ENCODE measurements at regions not wholly inside any gene's neighbourhood (a gene's known extent, or its start where the extent isn't known, plus 50 kb on each side); places are given as distances from the start of the nearest gene placed in this dataset.

- in situ Hi-C loops (cut with HindIII; ENCODE audit: low sequenced_read_pairs) = no loop called here
- TF ChIP-seq CTCF (IDR thresholded peaks at IDR 0.05; ENCODE audit: low read depth, low read length, missing control alignments) = no peak
- H3K4me3 ChIP-seq (ENCODE audit: low read depth, low read length) = no peak overlapping the region
- DNase-seq (ENCODE audit: low read depth) = no peak
Measured at GRCh38 chr6:159376516-159377158, 207.4 kb downstream of the FNDC1 start.

- in situ Hi-C loops (cut with HindIII; ENCODE audit: low sequenced_read_pairs) = no loop called here
- H3K4me3 ChIP-seq (ENCODE audit: low read depth, low read length) = no peak overlapping the region
- no peak for TF ChIP-seq CTCF (IDR thresholded peaks at IDR 0.05; ENCODE audit: low read depth, low read length, missing control alignments)
- no peak for DNase-seq (ENCODE audit: low read depth)
Measured at GRCh38 chr6:159375014-159375413, 205.8 kb downstream of the FNDC1 start.

GRCh38 chr6:159373670-159374069 is 204.5 kb downstream of the FNDC1 start:
- H3K4me3 ChIP-seq (ENCODE audit: low read depth, low read length) = no peak overlapping the region
- TF ChIP-seq CTCF (IDR thresholded peaks at IDR 0.05; ENCODE audit: low read depth, low read length, missing control alignments) = no peak
- in situ Hi-C loops (cut with HindIII; ENCODE audit: low sequenced_read_pairs) = no loop called here
- DNase-seq (ENCODE audit: low read depth) = no peak

GRCh38 chr6:159372333-159372732 is 203.1 kb downstream of the FNDC1 start:
- no peak for TF ChIP-seq CTCF (IDR thresholded peaks at IDR 0.05; ENCODE audit: low read depth, low read length, missing control alignments)
- DNase-seq (ENCODE audit: low read depth) = no peak
- H3K4me3 ChIP-seq (ENCODE audit: low read depth, low read length) = no peak overlapping the region
- in situ Hi-C loops (cut with HindIII; ENCODE audit: low sequenced_read_pairs) = no loop called here

- in situ Hi-C loops (cut with HindIII; ENCODE audit: low sequenced_read_pairs) = no loop called here
- no peak for TF ChIP-seq CTCF (IDR thresholded peaks at IDR 0.05; ENCODE audit: low read depth, low read length, missing control alignments)
- no peak overlapping the region for H3K4me3 ChIP-seq (ENCODE audit: low read depth, low read length)
- no peak for DNase-seq (ENCODE audit: low read depth)
Measured at GRCh38 chr6:159360306-159360705, 191.1 kb downstream of the FNDC1 start.

- no peak for TF ChIP-seq CTCF (IDR thresholded peaks at IDR 0.05; ENCODE audit: low read depth, low read length, missing control alignments)
- in situ Hi-C loops (cut with HindIII; ENCODE audit: low sequenced_read_pairs) = no loop called here
- H3K4me3 ChIP-seq (ENCODE audit: low read depth, low read length) = no peak overlapping the region
- DNase-seq (ENCODE audit: low read depth) = no peak
Measured at GRCh38 chr6:159359581-159360297, 190.5 kb downstream of the FNDC1 start.

Data from astrocyte of the cerebellum (primary cell).